Stomach (tissue), 8 donors: ENCODE measurements at regions not wholly inside any gene's neighbourhood (a gene's known extent, or its start where the extent isn't known, plus 50 kb on each side); places are given as distances from the start of the nearest gene placed in this dataset.

Experiments
- DNase-seq, 2 donors: peaks; one replicate each; pipeline versions ENCODE4 v3.0.0 to v3.0.0-alpha.2; 2013 to 2019
- H3K27ac ChIP-seq, 5 donors: fragments of 200-600 bp in 4 of 5; sonication (generic) in 4 of 5; one replicate each; pipeline ENCODE4 v1.5.1; 2013 to 2019; ENCODE audit warnings: mild to moderate bottlenecking in 1 of 5, moderate library complexity in 1 of 5
- H3K27me3 ChIP-seq, 3 donors: fragments of 200-600 bp; sonication (generic); one replicate each; pipeline ENCODE4 v1.5.1; 2017 to 2019; ENCODE audit warnings: mixed run types in 1 of 3
- H3K36me3 ChIP-seq, 4 donors: fragments of 200-600 bp; sonication (generic); 1 replicate in 3 of 4; 2 replicates in 1 of 4; pipeline ENCODE4 v1.5.1; 2016 to 2019
- H3K4me1 ChIP-seq, 4 donors: fragments of 200-600 bp; sonication (generic); one replicate each; pipeline ENCODE4 v1.5.1; 2016 to 2019
- H3K4me3 ChIP-seq, 4 donors: fragments of 200-600 bp; sonication (generic) in 3 of 4; one replicate each; pipeline ENCODE4 v1.5.1; 2016 to 2019; ENCODE audit warnings: mild to moderate bottlenecking in 1 of 4
- H3K9me3 ChIP-seq, 4 donors: fragments of 200-600 bp; sonication (generic); one replicate each; pipeline ENCODE4 v1.5.1; 2016 to 2019
- EP300 ChIP-seq: sonication (generic); formaldehyde crosslinking; IDR thresholded peaks from one replicate; pipeline ENCODE4 v1.6.1; 2017; ENCODE audit warnings: antibody characterized with exemption
- POLR2A ChIP-seq, 4 donors: fragments of 450-650 bp; IDR thresholded peaks; one replicate each; pipeline ENCODE4 v1.6.1; 2016; ENCODE audit warnings: antibody characterized with exemption in 4 of 4, control low read depth in 2 of 4, mild to moderate bottlenecking in 1 of 4, moderate library complexity in 1 of 4
- POLR2AphosphoS5 ChIP-seq, 3 donors: sonication (generic); formaldehyde crosslinking; IDR thresholded peaks; one replicate each; pipeline ENCODE4 v1.6.1; 2016; ENCODE audit warnings: antibody characterized with exemption in 3 of 3
- WGBS, 5 donors: extraction: QIAGEN DNeasy Blood & Tissue Kit in 3 of 5; methylation state at CpG; one replicate each; pipeline versions ENCODE4 v1.1.5 to v1.1.7; 2013 to 2018; 5-methylcytosine and 5-hydroxymethylcytosine counted together
- intact Hi-C: fragments of 100-400 bp; cut with DNase I; formaldehyde crosslinking; loops from one replicate; pipeline ENCODE4 v1.15.1; 2023; ENCODE audit warnings: low total_unique reads
- TF ChIP-seq, protein P1 (sequence below), 7 experiments: fragments of 450-650 bp in 4 of 7; fragments of 200-600 bp in 3 of 7; sonication (generic) in 3 of 7; IDR thresholded peaks; one replicate each; pipeline ENCODE4 v1.5.1; 2016 to 2019; ENCODE audit warnings: antibody characterized with exemption in 7 of 7, control low read depth in 2 of 7, mild to moderate bottlenecking in 1 of 7
- donor health status: healthy with polysubstance abuse.
- donor health status: Bipolar disorder and iron deficiency.
- donor health status: healthy.

DNA sequence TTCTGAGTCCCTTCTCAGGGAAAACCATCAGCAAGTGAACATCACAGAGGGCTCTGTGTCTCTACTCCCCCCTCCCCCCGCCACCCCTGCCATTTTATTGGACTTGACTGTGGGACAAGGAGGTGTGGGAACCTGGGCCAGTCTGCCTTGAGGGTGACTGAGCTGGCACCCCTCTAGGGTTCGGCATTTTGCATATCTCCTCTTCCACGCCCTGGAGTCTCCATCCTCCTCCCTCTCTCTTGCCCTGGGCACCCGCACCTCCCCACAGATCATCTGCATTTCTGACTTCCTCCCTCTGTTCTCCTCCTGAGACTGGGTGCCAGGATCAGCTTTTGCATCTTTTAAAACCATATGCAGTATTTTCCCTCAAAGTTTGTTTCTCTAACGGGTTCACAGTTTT, 107.1 kb upstream of the ERRFI1 start:
- no peaks in the 10 kb centered on the region for H3K36me3 ChIP-seq
- H3K9me3 ChIP-seq, result no peaks in the 10 kb centered on the region
- 46 to 67% (median 52%) methylated on average over 5 of the region's 5 CpGs for WGBS, 5 donors
- H3K27ac ChIP-seq, result peak overlapping the region; percentile 59 to 90 (median 83)
- H3K27me3 ChIP-seq, result no peaks in the 10 kb centered on the region
- intact Hi-C loops, result no loop called here
- no peak overlapping the region for H3K4me3 ChIP-seq
- H3K4me1 ChIP-seq, result peaks cover 0 to 50% (median 30%) of the 10 kb centered on the region in 4 donors
- TF ChIP-seq, protein P1, sequence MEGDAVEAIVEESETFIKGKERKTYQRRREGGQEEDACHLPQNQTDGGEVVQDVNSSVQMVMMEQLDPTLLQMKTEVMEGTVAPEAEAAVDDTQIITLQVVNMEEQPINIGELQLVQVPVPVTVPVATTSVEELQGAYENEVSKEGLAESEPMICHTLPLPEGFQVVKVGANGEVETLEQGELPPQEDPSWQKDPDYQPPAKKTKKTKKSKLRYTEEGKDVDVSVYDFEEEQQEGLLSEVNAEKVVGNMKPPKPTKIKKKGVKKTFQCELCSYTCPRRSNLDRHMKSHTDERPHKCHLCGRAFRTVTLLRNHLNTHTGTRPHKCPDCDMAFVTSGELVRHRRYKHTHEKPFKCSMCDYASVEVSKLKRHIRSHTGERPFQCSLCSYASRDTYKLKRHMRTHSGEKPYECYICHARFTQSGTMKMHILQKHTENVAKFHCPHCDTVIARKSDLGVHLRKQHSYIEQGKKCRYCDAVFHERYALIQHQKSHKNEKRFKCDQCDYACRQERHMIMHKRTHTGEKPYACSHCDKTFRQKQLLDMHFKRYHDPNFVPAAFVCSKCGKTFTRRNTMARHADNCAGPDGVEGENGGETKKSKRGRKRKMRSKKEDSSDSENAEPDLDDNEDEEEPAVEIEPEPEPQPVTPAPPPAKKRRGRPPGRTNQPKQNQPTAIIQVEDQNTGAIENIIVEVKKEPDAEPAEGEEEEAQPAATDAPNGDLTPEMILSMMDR (IDR thresholded peaks at IDR 0.05), result no peak
- TF ChIP-seq POLR2A (IDR thresholded peaks at IDR 0.05) (no peak), POLR2AphosphoS5 (IDR thresholded peaks at IDR 0.05) (no peak), EP300 (no peak)
- no peak for DNase-seq

DNA sequence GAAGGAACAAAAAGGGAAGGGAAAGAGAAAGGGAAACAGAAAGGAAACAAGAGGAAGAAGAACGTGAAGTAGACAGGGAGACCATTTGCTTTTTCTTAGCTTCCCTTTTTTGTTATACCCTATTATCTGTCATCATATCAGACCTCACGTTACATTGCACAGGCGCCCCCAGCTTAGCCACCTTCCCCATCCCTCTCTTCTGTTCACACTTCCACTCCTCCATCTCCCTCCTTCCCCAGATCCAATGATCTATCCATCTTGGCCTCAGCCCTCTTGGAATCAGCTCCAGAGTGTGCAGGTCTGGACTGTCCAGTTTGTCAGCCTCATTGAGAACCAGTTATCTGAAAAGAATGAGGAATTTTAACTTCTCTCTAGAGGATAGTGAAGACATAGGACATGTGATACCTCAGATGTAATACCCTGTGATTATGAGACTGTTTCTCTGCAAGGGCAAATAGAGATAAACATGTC, 101.1 kb upstream of the ERRFI1 start:
- Histone ChIP-seq H3K4me1 (peaks cover 2 to 10% (median 6%) of the 10 kb centered on the region in 4 donors), H3K9me3 (peaks cover 0 to 7% (median 0%) of the 10 kb centered on the region in 4 donors), H3K36me3 (no peaks in the 10 kb centered on the region), H3K27ac (peak overlapping the region in 4 of 5 donors; percentile 2 to 54 (median 50)), H3K27me3 (no peaks in the 10 kb centered on the region), H3K4me3 (no peak overlapping the region)
- 71 to 81% (median 73%) methylated on average over 3 of the region's 3 CpGs for WGBS, 5 donors
- TF ChIP-seq, protein P1 (IDR thresholded peaks at IDR 0.05), result no peak
- TF ChIP-seq EP300 (no peak), POLR2AphosphoS5 (IDR thresholded peaks at IDR 0.05) (no peak), POLR2A (IDR thresholded peaks at IDR 0.05) (no peak)
- intact Hi-C loops, result no loop called here
- DNase-seq, result no peak

DNA sequence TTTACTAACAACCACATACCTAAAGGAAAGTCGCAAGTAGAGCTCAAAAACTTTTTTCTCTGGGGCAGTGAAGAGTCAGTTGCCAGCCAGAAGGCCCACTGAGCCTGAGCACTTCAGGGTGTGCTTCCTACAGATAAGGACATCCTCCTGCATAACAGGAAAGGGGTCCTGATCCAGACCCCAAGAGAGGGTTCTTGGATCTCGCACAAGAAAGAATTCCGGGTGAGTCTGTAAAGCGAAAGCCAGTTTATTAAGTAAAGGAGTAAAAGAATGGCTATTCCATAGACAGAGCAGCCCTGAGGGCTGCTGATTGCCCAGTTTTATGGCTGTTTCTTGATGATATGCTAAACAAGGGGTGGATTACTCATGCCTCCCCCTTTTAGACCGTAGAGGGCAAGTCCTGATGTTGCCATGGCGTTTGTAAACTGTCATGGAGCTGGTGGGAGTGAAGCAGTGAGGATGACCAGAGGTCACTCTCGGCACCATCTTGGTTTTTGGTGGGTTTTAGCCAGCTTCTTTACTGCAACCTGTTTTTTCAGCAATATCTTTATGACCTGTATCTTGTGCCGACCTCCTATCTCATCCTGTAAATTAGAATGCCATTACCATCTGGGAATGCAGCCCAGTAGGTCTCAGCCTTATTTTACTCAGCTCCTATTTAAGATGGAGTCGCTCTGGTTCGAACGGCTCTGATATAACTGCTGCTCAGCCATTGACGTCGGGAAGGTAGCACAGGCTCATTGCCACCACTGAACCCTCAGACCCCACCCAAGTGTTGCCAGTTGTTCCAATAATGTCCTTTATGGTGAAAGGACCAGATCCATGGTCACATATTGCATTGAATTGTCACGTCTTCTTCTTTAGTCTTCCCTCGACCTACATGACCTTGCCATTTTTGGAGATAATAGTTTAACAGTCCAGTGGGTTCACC, 96.6 kb upstream of the ERRFI1 start:
- Histone ChIP-seq H3K4me1 (peaks cover 33 to 54% (median 43%) of the 10 kb centered on the region in 4 donors), H3K36me3 (no peaks in the 10 kb centered on the region), H3K9me3 (peaks cover 0 to 7% (median 0%) of the 10 kb centered on the region in 4 donors), H3K27me3 (no peaks in the 10 kb centered on the region), H3K4me3 (no peak overlapping the region), H3K27ac (peak overlapping the region in 4 of 5 donors; percentile 87 to 93 (median 92))
- WGBS, 5 donors, result 79 to 92% (median 85%) methylated on average over 15 of the region's 15 CpGs
- TF ChIP-seq POLR2A (IDR thresholded peaks at IDR 0.05), result no peak
- no peak for TF ChIP-seq EP300
- TF ChIP-seq, protein P1 (IDR thresholded peaks at IDR 0.05), result no peak
- no peak for TF ChIP-seq POLR2AphosphoS5 (IDR thresholded peaks at IDR 0.05)
- intact Hi-C loops, result no loop called here
- peak in 1 of 2 donors; percentile 60 for DNase-seq

DNA sequence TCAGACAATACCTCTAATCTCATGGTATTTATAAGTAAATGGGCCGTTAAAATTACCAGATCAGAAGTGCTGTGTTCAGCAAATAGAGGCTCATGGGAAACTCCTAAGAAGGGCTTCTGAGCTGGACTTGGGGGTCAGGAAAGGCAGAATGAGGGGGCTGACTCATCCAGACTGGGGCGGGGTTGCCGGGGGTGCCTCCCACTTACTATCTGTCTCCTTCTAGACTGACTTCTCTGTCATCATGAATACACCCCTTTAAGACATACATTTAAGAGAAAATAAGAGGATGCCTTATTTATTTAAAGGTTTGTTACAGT, 96.0 kb upstream of the ERRFI1 start:
- intact Hi-C loops, result no loop called here
- H3K27ac ChIP-seq, result peak overlapping the region in 4 of 5 donors; percentile 87 to 93 (median 92)
- peaks cover 36 to 57% (median 46%) of the 10 kb centered on the region in 4 donors for H3K4me1 ChIP-seq
- H3K4me3 ChIP-seq, result no peak overlapping the region
- TF ChIP-seq POLR2A (IDR thresholded peaks at IDR 0.05) (no peak), POLR2AphosphoS5 (IDR thresholded peaks at IDR 0.05) (no peak), EP300 (no peak)
- TF ChIP-seq, protein P1 (IDR thresholded peaks at IDR 0.05), result no peak
- DNase-seq, result peak in 1 of 2 donors; percentile 32
- 61 to 74% (median 70%) methylated on average over 3 of the region's 3 CpGs for WGBS, 5 donors
- no peaks in the 10 kb centered on the region for H3K27me3 ChIP-seq
- peaks cover 0 to 7% (median 0%) of the 10 kb centered on the region in 4 donors for H3K9me3 ChIP-seq
- no peaks in the 10 kb centered on the region for H3K36me3 ChIP-seq
